Spleen (tissue), 7 donors: ENCODE measurements at regions not wholly inside any gene's neighbourhood (a gene's known extent, or its start where the extent isn't known, plus 50 kb on each side); places are given as distances from the start of the nearest gene placed in this dataset.

Experiments
- POLR2A ChIP-seq, 3 donors: fragments of 450-650 bp; IDR thresholded peaks; one replicate each; pipeline ENCODE4 v1.5.1; 2017; ENCODE audit warnings: antibody characterized with exemption in 3 of 3, mild to moderate bottlenecking in 1 of 3
- POLR2AphosphoS5 ChIP-seq, 3 donors: sonication (generic); formaldehyde crosslinking; IDR thresholded peaks; one replicate each; pipeline ENCODE4 v1.5.1; 2017; ENCODE audit warnings: antibody characterized with exemption in 3 of 3
- TF ChIP-seq, protein P1 (sequence below), 11 experiments: fragments of 200-600 bp in 7 of 11; fragments of 450-650 bp in 4 of 11; sonication (generic) in 4 of 11; IDR thresholded peaks in 8 of 11; conservative IDR thresholded peaks in 3 of 11; 1 replicate in 7 of 11; 2 replicates in 4 of 11; pipeline versions ENCODE4 v1.4.0 to v1.8.0; 2016 to 2021; ENCODE audit warnings: antibody characterized with exemption in 11 of 11, inconsistent platforms in 4 of 11, mild to moderate bottlenecking in 1 of 11
- donor health status: DM: no; HTN: no; CAD: no; lungs with moderate emphysema.
- donor health status: DM: no; HTN: no; CAD: no.
- donor health status: DM: no; HTN: no; CAD: no.

DNA sequence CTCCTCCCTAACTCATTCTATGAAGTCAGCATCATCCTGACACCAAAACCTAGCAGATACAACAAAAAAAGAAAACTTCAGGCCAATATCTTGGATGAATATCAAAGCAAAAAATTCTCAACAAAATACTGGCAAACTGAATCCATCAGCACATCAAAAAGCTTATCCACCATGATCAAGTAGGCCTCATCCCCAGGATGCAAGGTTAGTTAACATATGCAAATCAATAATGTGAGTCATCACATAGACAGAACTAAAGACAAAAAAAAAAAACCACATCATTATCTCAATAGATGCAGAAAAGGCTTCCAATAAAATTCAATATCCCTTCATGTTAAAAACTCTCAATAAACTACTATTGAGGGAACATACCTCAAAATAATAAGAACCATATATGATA lies 306.8 kb upstream of the TMC3 start:
- no peak for TF ChIP-seq POLR2A (IDR thresholded peaks at IDR 0.05)
- TF ChIP-seq, protein P1, sequence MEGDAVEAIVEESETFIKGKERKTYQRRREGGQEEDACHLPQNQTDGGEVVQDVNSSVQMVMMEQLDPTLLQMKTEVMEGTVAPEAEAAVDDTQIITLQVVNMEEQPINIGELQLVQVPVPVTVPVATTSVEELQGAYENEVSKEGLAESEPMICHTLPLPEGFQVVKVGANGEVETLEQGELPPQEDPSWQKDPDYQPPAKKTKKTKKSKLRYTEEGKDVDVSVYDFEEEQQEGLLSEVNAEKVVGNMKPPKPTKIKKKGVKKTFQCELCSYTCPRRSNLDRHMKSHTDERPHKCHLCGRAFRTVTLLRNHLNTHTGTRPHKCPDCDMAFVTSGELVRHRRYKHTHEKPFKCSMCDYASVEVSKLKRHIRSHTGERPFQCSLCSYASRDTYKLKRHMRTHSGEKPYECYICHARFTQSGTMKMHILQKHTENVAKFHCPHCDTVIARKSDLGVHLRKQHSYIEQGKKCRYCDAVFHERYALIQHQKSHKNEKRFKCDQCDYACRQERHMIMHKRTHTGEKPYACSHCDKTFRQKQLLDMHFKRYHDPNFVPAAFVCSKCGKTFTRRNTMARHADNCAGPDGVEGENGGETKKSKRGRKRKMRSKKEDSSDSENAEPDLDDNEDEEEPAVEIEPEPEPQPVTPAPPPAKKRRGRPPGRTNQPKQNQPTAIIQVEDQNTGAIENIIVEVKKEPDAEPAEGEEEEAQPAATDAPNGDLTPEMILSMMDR (IDR thresholded peaks at IDR 0.05 in 8 of 11, conservative IDR thresholded peaks at IDR 0.05 in 3 of 11): no peak
- TF ChIP-seq POLR2AphosphoS5 (IDR thresholded peaks at IDR 0.05): no peak
